ENCODE measurements at regions not wholly inside any gene's neighbourhood (a gene's known extent, or its start where the extent isn't known, plus 50 kb on each side); places are given as distances from the start of the nearest gene placed in this dataset.

- no peak for DNase-seq (ENCODE audit: low spot score)
These were observed 352.5 kb upstream of the GULP1 start for GRCh38 chr2:187939180-187939579.

DNA sequence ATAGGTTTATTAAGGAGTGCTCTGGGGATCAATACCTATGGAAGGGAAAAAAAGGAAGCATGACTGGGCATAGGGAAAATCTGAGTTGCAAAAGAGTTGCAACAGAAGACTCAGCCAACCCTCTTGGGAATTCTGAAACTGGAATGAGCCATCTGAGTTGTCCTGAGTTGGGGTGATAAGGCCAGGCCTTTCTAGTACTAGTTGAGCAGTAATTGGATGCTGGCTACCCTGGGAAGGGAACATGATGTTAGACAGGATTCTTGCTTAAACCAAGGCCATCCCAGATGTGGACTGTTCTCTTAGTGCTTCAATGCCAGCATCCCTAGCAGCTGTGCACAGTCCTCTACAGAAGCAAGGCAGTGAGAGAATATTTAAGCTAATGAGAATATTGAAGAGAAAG is 348.8 kb upstream of the GULP1 start:
- no peak for DNase-seq (ENCODE audit: low spot score)

- no peak for DNase-seq (ENCODE audit: low spot score)
These were observed 347.8 kb upstream of the GULP1 start for GRCh38 chr2:187943772-187944369.

DNA sequence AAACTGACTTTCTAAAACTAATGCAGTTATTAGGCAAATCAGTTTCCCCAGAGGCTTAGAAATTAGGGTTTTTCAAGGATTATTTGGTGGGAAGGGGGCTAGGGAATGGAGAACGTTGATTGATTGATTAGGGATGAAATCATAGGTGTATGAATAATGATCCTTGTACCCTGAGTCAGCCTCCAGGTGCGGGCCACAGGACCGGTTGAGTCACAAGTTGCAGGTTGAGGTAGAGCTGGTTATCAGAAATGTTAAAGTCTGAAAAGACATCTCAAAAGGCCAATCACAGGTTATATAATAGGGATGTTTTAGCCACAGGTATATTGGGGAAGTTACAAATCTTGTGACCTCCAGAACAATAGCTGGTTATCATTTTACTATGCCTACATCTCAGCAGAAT is 341.8 kb upstream of the GULP1 start:
- no peak for DNase-seq (ENCODE audit: low spot score)

- no peak for DNase-seq (ENCODE audit: low spot score)
These were observed 340.0 kb upstream of the GULP1 start for GRCh38 chr2:187951470-187952218.

GRCh38 chr2:187956906-187957534 is 334.7 kb upstream of the GULP1 start:
- DNase-seq (ENCODE audit: low spot score) = no peak

- no peak for DNase-seq (ENCODE audit: low spot score)
These were observed 331.9 kb upstream of the GULP1 start for GRCh38 chr2:187959821-187960220.

DNA sequence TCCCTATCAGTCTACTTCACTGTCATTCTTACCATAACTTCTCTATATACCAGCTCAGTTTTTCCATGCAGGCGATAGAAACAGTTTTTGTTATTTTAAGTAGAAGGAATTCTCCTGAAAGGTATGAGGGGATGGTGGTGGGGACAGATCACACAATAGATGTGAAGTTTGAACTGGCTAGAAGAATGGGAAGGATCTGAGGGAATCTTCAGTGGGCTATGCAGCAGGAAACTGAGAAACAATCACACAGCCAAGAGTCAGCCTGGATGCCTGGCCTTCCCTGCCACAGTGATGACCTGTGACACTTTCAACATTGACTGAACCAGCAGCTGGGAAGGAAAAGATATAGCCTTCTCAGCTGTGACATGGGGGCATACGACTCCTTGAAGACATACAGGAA is 329.1 kb upstream of the GULP1 start:
- DNase-seq (ENCODE audit: low spot score) = no peak

DNA sequence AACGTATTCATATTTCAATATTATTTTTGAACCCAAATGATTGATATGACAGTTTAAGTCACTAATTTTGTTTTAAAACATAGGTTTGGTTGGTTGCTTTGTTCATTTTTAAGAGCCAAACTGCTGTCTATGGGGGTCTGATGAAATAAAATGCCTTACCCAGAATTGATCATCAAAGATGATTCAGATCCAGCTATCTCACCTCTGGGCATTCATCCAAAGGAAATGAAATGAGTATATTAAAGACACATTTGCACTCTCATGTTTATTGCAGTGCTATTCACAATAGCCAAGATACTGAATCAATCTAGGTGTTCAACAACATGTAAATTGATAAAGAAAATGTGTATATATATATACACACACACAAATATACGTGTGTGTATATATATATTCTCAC is 326.9 kb upstream of the GULP1 start:
- no peak for DNase-seq (ENCODE audit: low spot score)

GRCh38 chr2:187966924-187967323 is 324.8 kb upstream of the GULP1 start:
- peak; percentile 9 for DNase-seq (ENCODE audit: low spot score)

DNA sequence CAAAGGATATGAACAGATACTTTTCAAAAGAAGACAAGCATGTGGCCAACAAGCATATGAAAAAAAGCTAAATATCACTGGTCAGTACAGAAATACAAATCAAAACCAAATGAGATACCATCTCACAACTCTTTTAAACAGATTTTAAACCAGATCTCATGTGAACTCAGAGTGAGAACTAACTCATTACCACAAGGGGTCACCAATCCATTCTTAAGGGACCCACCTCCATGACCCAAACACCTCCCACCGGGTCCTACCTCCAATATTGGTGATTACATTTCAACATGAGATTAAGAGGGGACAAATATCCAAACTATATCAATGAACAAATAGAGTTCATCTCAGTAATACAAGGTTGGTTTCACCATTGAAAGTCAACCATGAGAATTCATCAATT is 319.8 kb upstream of the GULP1 start:
- DNase-seq (ENCODE audit: low spot score) = no peak

DNA sequence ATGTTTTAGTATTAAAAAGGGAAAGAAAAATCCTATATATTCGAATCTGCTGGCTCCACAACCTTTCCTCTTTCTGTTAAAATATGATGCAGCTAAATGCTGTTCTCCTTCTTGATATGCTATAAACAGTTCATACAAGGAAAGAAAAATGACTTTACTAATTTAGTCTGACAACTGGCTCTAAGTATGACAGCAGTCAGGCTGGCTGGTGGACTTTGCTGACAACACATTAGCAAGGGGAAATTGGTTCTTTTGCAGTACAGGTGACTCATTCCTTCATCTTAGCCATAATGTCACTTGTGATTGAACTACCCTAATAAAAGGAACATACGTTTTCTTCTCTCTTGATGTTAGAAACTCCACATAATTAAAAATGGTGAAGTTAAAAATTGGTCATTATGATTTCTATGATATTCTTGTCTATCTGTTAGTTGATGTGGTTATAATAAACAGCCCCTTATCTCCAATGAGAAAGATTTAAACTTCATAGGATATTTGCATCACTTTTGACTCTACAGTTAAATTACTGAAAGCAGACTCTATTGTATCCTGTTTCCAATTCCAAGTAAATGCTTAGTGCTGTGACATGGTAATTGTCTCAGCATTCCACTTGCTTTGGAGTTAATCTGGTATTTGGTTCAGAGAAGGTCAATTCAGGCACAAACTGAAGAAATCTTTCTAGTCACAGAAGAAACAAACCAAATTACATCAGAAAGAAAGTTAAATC is 315.3 kb upstream of the GULP1 start:
- DNase-seq (ENCODE audit: low spot score) = no peak

GRCh38 chr2:187976986-187977333 is 314.7 kb upstream of the GULP1 start:
- no peak for DNase-seq (ENCODE audit: low spot score)

- no peak for DNase-seq (ENCODE audit: low spot score)
These were observed 313.3 kb upstream of the GULP1 start for GRCh38 chr2:187978356-187978755.

GRCh38 chr2:187982668-187983067 is 309.0 kb upstream of the GULP1 start:
- DNase-seq (ENCODE audit: low spot score) = no peak

- no peak for DNase-seq (ENCODE audit: low spot score)
These were observed 306.5 kb upstream of the GULP1 start for GRCh38 chr2:187985195-187985594.

- DNase-seq (ENCODE audit: low spot score) = no peak
These were observed 305.8 kb upstream of the GULP1 start for GRCh38 chr2:187985923-187986322.

GRCh38 chr2:187986390-187987105 is 305.1 kb upstream of the GULP1 start:
- no peak for DNase-seq (ENCODE audit: low spot score)

- no peak for DNase-seq (ENCODE audit: low spot score)
These were observed 303.3 kb upstream of the GULP1 start for GRCh38 chr2:187988348-187988747.

GRCh38 chr2:187989925-187990623 is 301.6 kb upstream of the GULP1 start:
- DNase-seq (ENCODE audit: low spot score) = peak; percentile 12

- no peak for DNase-seq (ENCODE audit: low spot score)
These were observed 300.3 kb upstream of the GULP1 start for GRCh38 chr2:187991389-187991788.
